HG02885 (cell line): ENCODE measurements at regions not wholly inside any gene's neighbourhood (a gene's known extent, or its start where the extent isn't known, plus 50 kb on each side); places are given as distances from the start of the nearest gene placed in this dataset.
"Not testable (repeated sequence)": the region's sequence is repeated elsewhere in the genome, so short reads cannot be mapped to it uniquely, and the experiment has no call there.

Source experiments
- ATAC-seq: cut with Tn5 transposase; IDR thresholded peaks from one replicate; pipeline ENCODE4 v1.9.1; 2021; ENCODE audit warnings: mild to moderate bottlenecking; ENCODE audit not compliant: unreplicated experiment, poor library complexity

GRCh38 chr13:111757094-111757493 lies 309.9 kb upstream of the SOX1 start:
- ATAC-seq = not testable (repeated sequence)

DNA sequence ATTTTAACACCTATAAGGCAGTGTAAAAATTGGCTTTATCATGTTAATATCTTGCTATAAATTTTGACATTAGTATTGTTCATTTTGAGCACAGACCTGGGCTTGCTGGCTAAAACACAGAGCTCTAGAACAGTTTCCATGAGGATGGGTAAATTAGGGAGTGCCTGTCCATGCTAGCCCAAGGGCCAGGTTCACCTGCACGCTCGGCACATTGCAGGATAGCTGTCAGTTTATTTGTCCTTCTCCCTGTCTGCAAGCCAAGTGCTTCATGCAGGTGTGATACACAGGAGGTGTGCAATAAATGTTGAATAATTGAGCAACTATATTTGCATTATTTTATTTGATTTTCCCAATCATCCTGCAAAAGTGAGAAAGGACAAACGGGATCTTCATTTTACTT lies 309.3 kb upstream of the SOX1 start:
- ATAC-seq = not testable (repeated sequence)

DNA sequence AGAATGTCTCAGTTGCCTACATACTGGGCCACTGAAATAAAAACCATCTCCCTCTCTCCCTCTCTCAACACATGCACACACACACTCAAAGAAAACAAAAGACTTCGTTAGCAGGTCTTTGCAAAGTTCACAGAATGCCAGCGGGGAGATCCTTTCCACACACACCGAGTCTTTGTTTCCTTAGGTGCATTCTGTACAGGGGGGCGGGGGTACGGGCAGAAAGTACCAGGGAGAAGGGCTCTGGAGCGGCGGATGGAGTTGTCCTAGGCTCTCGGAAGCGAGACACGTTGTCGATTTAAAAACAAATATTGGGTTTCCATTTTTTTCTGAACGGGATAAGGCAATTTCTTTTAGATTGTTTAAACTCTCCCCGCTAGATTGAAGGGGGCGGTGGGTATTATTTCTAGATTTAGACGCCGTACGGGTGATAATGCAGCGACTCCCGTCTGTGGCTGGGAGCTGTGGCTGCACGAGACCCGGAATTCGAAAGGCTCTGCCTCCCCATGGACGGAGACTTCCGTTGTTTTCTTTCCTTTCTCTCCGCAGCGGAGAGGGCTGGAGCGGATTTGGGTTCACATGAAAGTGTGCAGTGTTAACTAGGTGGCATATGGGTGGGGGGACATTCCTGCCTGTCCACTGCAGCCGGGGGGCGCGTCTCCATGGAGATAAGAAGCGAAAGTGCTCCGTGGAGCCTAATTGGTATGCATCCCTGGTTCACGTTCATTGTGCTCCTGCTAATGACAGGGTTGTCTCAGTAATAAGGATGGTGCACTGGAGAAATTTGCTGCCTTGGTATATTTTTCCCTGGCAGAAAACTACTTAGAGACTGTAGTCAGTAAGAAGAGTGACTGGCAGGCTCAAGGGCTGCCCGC lies 303.7 kb upstream of the SOX1 start:
- ATAC-seq = not testable (repeated sequence)

DNA sequence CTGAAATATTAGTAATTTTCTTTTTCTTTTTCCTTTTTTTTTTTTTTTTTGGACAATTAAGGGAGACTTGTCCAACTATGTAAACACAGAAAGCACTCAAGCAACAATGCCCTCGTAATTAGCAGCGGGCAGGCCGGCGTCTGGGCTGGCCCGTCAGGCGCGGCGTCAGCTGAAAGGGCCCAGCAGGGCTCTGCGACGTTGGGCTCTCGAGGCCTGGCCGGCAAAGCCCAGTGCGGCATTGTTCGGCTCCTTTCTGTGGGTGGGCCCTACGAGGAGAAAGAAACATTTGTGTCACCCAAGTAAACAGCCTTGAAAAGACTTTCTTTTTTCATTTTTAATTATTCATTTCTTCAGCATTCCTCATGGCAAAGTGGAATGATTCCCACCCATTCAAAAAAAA lies 302.4 kb upstream of the SOX1 start:
- not testable (repeated sequence) for ATAC-seq

- not testable (repeated sequence) for ATAC-seq
Measured at GRCh38 chr13:111764996-111765395, 302.0 kb upstream of the SOX1 start.

DNA sequence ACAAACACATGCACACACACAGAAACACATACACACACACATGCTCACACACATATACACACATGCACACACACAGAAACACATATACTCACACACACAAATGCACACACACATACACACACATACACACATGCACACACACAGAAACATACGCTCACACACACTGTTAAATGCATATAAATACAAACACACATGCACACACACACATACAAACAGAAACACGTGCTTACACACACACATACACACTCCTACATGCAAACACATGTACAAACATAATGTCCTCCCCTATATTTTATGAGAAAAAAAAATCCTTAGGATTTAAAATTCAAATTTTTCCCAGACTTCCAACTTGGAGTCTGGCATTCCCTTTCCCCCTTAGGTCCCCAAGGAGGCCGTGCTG lies 291.2 kb upstream of the SOX1 start:
- not testable (repeated sequence) for ATAC-seq

DNA sequence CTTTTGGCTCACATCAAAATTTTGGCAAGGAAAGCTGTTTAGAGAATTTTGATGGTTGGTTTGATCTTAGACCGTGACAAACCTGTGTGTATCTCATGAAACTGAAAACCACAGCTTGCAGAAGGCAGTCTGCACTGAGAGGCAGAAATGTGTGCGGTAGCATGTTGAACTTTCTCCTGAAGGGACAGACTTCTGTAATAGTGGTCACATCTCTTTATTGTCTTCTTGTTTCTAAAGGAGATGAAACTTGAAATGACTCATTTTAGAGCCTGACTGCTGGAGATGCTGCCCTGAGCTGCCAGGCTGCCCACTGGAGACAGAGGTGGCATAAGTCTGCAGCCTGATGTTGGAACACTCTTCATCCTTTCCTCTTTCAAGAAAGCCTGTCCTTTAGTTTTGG lies 289.6 kb upstream of the SOX1 start:
- peak; percentile 60 for ATAC-seq

DNA sequence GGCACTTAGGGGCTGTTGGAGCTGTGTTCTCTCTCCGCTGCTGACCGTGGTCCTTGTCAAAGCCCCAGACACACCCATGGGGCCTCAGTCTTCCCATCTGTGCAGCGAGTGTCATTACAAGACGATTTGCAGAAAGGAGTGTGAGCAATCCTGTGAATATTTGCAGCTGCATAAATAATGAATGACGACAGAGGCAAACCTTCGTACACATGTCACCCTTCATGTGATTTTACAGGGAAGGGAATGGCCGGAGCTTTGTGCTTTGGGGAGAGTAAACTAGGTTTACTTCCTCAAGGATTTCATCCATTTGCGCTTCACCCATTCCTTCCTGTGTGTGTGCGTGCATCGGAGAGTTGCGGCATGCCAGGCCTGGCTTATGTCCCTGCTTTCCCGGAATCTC lies 285.6 kb upstream of the SOX1 start:
- ATAC-seq = not testable (repeated sequence)

- ATAC-seq = not testable (repeated sequence)
Measured at GRCh38 chr13:111787321-111787720, 279.6 kb upstream of the SOX1 start.

DNA sequence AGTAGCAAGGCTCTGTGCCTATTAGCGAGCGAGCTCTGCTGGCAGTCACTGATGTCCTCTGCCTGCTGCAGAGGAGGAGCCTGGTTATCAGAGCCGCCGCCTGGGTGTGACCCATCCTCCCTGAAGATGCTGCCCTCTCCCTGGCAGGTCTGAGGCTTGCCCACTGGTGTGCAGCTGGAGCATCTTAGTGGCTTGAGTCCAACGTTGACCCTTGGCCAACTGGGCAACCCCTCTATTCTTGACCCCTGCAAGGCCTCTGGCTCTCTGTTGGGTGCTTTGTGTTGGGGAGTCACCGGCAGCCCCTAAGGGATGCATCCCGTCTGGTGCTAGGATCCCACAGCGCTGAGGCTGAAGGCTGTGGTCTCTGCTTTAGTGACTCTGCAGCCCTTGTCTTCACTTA lies 277.9 kb upstream of the SOX1 start:
- no peak for ATAC-seq

DNA sequence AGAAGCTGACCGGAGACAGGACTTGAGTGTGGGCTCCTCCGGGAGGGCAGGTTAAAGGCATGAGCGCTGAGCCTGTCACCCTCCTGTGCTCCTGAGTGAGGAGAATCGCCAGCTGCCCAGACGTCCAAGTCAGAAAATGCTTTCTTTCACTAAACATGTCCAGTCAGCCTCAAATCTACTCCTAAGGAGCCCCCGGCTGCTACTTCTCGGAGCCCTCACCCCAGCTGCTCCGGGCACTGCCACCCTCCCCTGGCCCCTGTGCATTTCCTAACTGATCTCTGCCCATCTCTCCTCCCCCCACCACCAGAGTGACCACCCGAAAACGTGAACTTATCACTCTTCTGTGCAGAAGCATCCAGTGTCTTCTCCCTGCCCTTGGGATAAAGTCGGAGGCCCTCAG lies 277.5 kb upstream of the SOX1 start:
- no peak for ATAC-seq

DNA sequence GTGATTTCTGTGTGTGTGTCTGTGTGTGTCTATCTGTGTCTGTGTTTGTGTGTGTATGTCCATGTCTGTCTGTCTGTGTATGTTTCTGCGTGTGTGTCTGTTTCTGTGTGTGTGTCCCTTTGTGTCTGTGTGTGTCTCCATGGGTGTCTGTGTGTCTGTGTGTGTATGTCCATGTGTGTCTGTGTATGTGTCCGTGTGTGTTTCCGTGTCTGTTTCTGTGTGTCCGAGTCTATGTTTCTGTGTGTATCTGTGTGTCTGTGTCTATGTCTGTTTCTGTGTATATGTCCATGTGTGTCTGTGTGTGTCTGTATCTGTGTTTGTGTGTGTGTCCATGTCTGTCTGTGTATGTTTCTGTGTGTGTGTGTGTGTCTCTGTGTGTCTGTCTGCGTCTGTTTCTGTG lies 276.3 kb upstream of the SOX1 start:
- no peak for ATAC-seq

DNA sequence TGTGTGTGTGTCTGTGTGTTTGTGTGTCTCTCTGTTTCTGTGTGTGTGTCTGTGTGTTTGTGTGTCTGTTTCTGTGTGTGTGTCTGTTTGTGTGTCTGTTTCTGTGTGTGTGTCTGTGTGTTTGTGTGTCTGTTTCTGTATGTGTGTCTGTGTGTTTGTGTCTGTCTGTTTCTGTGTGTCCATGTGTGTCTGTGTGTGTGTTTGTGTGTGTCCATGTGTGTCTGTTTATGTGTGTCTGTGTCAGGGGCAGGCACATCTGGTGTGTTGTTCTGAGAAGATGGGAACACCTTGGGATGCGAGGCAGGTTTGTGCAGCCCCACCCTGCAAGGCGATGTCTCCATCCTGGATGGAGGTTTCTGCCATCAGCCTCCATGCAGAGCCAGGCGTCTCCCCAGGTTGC lies 275.8 kb upstream of the SOX1 start:
- ATAC-seq = no peak

DNA sequence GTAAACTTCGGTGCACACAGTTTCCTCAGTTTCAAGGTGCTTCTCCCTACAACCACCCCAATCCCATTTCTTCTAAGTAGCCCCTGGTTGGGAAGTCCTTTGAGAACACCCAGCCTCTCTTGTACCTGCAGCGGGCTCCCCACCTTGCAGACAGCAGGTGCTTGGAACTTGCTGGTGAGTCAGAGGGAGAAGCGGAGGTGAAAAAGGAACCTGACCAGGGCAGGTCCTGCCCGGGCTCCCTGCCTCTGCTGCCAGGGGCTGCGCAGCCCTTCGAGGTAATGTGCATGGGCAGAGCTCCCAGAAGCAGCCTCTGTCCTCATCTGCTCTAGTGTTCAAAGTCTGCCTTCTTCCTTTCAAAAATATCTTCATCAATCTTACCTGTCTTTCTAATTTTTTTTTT lies 274.0 kb upstream of the SOX1 start:
- ATAC-seq = no peak
